Cardiac muscle cell (in vitro differentiated cells and primary cell): ENCODE measurements at regions not wholly inside any gene's neighbourhood (a gene's known extent, or its start where the extent isn't known, plus 50 kb on each side); places are given as distances from the start of the nearest gene placed in this dataset.

Source experiments
- DNase-seq, 2 donors: peaks; one replicate each; pipeline versions ENCODE4 v3.0.0 to v3.0.0-alpha.2; 2010 to 2017; ENCODE audit warnings: low read depth in 1 of 2, low spot score in 1 of 2
- H3K27ac ChIP-seq: fragments of 200-600 bp; sonication (generic); 2 replicates; pipeline ENCODE4 v1.5.1; 2016
- H3K27me3 ChIP-seq: fragments of 200-600 bp; sonication (generic); 2 replicates; pipeline ENCODE4 v1.6.0; 2016; ENCODE audit warnings: control low read depth
- H3K36me3 ChIP-seq: fragments of 200-600 bp; sonication (generic); 2 replicates; pipeline ENCODE4 v1.5.1; 2016; ENCODE audit warnings: control low read depth
- H3K4me1 ChIP-seq: fragments of 200-600 bp; sonication (generic); 2 replicates; pipeline ENCODE4 v1.8.1; 2017; ENCODE audit warnings: low read depth, mild to moderate bottlenecking, mixed run types
- H3K4me3 ChIP-seq: fragments of 200-600 bp; sonication (generic); 2 replicates; pipeline ENCODE4 v1.5.1; 2016; ENCODE audit warnings: mild to moderate bottlenecking
- H3K9me3 ChIP-seq: fragments of 200-600 bp; sonication (generic); 2 replicates; pipeline ENCODE4 v1.5.1; 2017; ENCODE audit warnings: low read depth, mild to moderate bottlenecking, control low read depth
- TF ChIP-seq, protein P1 (sequence below): IDR thresholded peaks from 2 replicates; pipeline ENCODE4 v1.5.1; 2012; ENCODE audit warnings: low read depth, mild to moderate bottlenecking, low read length

DNA sequence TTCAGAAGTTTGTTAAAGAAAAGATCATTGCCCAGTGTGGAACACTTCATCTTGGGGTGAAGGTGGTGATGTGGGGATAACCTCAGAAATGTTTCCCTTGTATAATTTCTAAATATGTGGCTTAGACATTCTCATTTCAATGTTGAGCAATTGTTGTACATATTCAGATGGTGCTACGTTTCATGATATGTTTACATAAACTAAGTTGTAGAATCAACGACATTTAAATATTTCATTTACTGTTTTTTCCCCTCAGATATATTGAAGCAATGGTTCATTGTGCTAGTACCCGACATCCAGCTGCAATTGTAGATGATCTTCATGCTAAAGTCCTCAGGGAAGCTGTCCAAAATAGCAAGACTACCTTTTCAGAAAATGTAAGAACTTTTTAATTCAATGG lies 92.6 kb downstream of the BLTP1 start:
- peaks cover 60% of the 10 kb centered on the region for H3K36me3 ChIP-seq
- no peak for DNase-seq

DNA sequence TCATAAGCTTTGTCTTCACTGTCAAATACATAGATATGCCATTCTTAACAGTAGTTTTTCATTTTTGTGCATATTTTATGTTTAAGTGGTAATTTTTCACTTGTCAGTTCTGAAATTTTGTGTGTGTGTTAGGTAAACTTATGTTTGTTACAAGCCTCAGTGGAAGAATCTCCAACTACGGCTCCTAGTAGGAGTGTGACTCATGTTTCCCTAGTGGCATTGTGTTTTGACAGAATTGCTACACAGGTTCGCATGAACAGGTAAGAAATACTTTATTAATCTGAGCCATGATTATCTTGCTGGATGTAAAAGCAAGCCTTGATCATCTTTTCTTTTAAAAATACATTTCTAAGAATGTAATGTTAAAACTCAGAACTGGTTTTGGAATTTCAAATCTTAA lies 94.4 kb downstream of the BLTP1 start:
- Histone ChIP-seq H3K36me3 (peaks cover 66% of the 10 kb centered on the region), H3K4me3 (no peak overlapping the region), H3K27ac (no peak overlapping the region), H3K27me3 (no peaks in the 10 kb centered on the region), H3K4me1 (no peaks in the 10 kb centered on the region), H3K9me3 (no peaks in the 10 kb centered on the region)
- no peak for DNase-seq
- TF ChIP-seq, protein P1, sequence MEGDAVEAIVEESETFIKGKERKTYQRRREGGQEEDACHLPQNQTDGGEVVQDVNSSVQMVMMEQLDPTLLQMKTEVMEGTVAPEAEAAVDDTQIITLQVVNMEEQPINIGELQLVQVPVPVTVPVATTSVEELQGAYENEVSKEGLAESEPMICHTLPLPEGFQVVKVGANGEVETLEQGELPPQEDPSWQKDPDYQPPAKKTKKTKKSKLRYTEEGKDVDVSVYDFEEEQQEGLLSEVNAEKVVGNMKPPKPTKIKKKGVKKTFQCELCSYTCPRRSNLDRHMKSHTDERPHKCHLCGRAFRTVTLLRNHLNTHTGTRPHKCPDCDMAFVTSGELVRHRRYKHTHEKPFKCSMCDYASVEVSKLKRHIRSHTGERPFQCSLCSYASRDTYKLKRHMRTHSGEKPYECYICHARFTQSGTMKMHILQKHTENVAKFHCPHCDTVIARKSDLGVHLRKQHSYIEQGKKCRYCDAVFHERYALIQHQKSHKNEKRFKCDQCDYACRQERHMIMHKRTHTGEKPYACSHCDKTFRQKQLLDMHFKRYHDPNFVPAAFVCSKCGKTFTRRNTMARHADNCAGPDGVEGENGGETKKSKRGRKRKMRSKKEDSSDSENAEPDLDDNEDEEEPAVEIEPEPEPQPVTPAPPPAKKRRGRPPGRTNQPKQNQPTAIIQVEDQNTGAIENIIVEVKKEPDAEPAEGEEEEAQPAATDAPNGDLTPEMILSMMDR = no peak

More for the DNA sequence above, 92.6 kb downstream of the BLTP1 start:
- Histone ChIP-seq H3K9me3 (no peaks in the 10 kb centered on the region), H3K27ac (no peak overlapping the region), H3K4me3 (no peak overlapping the region), H3K27me3 (no peaks in the 10 kb centered on the region), H3K4me1 (no peaks in the 10 kb centered on the region)
- TF ChIP-seq, protein P1 = no peak

DNA sequence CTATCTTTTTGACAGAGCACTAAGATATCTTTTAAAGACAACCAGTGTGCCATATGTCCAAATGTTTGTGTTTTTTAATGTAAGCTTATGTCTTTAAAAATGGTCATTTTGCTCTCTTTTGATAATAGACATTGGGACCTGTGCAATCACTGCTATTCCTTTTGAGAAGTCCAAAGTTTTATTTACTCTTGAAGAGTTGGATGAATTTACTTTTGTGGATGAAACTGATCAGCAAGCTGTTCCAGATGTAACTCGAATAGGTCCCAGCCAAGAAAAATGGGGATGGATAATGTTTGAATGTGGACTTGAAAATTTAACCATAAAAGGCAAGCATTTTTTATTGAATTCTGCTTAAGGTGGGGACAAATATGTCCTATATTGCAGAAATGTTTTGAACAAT lies 97.2 kb downstream of the BLTP1 start:
- H3K27ac ChIP-seq = no peak overlapping the region

DNA sequence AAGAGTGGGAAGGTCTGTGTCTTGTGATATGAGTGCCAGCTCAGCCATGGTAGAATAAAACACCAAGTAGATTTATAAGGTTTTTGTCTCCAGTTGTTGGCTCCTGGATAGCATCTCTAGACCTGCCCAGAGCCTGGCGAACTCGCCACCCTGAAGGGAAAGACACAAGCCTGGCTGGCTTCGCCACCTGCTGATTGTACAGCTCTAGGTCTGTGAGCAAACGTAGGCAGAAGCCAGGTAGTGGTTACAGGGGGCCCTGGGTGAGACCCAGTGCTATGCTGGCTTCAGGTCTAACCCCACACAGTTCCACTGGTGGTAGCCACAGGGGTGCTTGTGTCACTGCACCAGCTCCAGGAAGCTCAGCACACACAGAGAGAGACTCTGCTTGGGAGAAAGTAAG lies 100.5 kb downstream of the BLTP1 start:
- Histone ChIP-seq H3K36me3 (peaks cover 76% of the 10 kb centered on the region), H3K4me1 (no peaks in the 10 kb centered on the region), H3K27me3 (no peaks in the 10 kb centered on the region), H3K27ac (no peak overlapping the region), H3K9me3 (no peaks in the 10 kb centered on the region), H3K4me3 (no peak overlapping the region)
- no peak for DNase-seq
- TF ChIP-seq, protein P1 = no peak

More for the DNA sequence above, 97.2 kb downstream of the BLTP1 start:
- no peak for DNase-seq
- TF ChIP-seq, protein P1 = no peak
- Histone ChIP-seq H3K36me3 (peaks cover 75% of the 10 kb centered on the region), H3K4me3 (no peak overlapping the region), H3K4me1 (no peaks in the 10 kb centered on the region), H3K9me3 (no peaks in the 10 kb centered on the region), H3K27me3 (no peaks in the 10 kb centered on the region)

DNA sequence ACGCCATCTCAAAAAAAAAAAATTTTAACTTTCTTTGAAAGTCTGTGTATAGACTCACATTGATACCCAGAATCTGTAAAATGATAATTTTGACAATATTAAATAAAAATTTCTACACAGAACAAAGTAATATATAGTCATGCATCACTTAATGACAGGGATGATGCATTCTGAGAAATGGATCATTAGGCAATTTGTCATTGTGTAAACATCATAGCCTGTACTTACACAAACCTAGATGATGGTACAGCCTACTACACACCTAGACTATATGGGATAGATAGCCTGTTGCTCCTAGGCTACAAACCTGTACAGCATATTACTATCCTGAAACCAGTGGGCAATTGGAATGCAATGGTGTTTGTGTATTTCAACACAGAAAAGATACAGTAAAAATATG lies 107.7 kb downstream of the BLTP1 start:
- TF ChIP-seq, protein P1 = no peak
- H3K27ac ChIP-seq = no peak overlapping the region
- H3K4me1 ChIP-seq = no peaks in the 10 kb centered on the region
- H3K36me3 ChIP-seq = peaks cover 81% of the 10 kb centered on the region
- H3K27me3 ChIP-seq = no peaks in the 10 kb centered on the region
- H3K9me3 ChIP-seq = no peaks in the 10 kb centered on the region
- DNase-seq = no peak
- no peak overlapping the region for H3K4me3 ChIP-seq

DNA sequence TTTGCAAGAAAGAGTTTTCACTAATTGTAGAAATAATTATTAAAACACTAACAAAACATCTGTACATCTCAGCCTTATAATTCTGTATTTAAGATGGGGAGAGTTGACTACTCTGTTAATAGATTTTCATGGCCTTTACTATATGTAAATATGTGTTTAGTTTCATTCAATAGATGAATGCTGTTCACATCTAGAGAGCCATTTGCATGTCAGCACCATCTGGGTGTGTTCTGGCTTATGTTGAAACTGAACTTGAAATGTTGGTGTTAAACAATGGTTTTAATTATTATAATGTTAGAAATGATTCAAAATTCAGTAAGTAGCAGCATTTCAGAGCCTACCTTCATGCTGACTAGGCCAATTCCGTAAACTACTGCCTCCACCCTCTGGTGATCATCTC lies 102.5 kb upstream of the ADAD1 start:
- DNase-seq = no peak
- Histone ChIP-seq H3K4me3 (no peak overlapping the region), H3K27me3 (no peaks in the 10 kb centered on the region), H3K4me1 (no peaks in the 10 kb centered on the region), H3K9me3 (no peaks in the 10 kb centered on the region), H3K36me3 (peaks cover 54% of the 10 kb centered on the region), H3K27ac (no peak overlapping the region)
- TF ChIP-seq, protein P1 = no peak
